ENCODE measurements at regions not wholly inside any gene's neighbourhood (a gene's known extent, or its start where the extent isn't known, plus 50 kb on each side); places are given as distances from the start of the nearest gene placed in this dataset.

DNA sequence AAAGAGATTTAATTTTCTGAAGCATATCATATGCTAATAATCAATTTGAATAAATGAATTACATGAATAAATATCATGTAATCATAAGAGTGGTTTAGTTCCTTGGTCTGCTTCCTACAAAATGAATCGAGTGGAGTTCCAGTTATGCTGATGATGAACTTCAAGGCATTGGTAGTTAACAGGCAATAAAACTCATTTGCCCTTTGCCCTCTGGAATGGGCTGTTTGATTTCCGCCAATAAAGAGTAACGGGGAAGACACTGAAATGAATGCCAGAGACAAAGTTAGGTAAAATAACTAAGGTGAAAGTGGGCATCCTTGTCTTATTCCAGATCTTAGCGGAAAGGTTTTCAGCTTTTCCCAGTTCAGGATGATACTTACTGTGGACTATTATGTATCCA, 90.1 kb downstream of the C3orf38 start:
- no peak for TF ChIP-seq CTCF (IDR thresholded peaks at IDR 0.05; ENCODE audit: insufficient read depth, low read length)
- TF ChIP-seq, protein P1, sequence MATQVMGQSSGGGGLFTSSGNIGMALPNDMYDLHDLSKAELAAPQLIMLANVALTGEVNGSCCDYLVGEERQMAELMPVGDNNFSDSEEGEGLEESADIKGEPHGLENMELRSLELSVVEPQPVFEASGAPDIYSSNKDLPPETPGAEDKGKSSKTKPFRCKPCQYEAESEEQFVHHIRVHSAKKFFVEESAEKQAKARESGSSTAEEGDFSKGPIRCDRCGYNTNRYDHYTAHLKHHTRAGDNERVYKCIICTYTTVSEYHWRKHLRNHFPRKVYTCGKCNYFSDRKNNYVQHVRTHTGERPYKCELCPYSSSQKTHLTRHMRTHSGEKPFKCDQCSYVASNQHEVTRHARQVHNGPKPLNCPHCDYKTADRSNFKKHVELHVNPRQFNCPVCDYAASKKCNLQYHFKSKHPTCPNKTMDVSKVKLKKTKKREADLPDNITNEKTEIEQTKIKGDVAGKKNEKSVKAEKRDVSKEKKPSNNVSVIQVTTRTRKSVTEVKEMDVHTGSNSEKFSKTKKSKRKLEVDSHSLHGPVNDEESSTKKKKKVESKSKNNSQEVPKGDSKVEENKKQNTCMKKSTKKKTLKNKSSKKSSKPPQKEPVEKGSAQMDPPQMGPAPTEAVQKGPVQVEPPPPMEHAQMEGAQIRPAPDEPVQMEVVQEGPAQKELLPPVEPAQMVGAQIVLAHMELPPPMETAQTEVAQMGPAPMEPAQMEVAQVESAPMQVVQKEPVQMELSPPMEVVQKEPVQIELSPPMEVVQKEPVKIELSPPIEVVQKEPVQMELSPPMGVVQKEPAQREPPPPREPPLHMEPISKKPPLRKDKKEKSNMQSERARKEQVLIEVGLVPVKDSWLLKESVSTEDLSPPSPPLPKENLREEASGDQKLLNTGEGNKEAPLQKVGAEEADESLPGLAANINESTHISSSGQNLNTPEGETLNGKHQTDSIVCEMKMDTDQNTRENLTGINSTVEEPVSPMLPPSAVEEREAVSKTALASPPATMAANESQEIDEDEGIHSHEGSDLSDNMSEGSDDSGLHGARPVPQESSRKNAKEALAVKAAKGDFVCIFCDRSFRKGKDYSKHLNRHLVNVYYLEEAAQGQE (IDR thresholded peaks at IDR 0.05; ENCODE audit: insufficient replicate concordance, low read depth): no peak
- no peak for TF ChIP-seq SPI1 (IDR thresholded peaks at IDR 0.05; ENCODE audit: borderline replicate concordance, low read depth)
- no peak for TF ChIP-seq POLR2AphosphoS5 (IDR thresholded peaks at IDR 0.05; ENCODE audit: low read depth)
